ENCODE measurements at regions not wholly inside any gene's neighbourhood (a gene's known extent, or its start where the extent isn't known, plus 50 kb on each side); places are given as distances from the start of the nearest gene placed in this dataset.

GRCh38 chr9:108322326-108323098 lies 533.3 kb downstream of the ACTL7B start:
- TF ChIP-seq POLR2A (IDR thresholded peaks at IDR 0.05): no peak
- TF ChIP-seq, protein P1, sequence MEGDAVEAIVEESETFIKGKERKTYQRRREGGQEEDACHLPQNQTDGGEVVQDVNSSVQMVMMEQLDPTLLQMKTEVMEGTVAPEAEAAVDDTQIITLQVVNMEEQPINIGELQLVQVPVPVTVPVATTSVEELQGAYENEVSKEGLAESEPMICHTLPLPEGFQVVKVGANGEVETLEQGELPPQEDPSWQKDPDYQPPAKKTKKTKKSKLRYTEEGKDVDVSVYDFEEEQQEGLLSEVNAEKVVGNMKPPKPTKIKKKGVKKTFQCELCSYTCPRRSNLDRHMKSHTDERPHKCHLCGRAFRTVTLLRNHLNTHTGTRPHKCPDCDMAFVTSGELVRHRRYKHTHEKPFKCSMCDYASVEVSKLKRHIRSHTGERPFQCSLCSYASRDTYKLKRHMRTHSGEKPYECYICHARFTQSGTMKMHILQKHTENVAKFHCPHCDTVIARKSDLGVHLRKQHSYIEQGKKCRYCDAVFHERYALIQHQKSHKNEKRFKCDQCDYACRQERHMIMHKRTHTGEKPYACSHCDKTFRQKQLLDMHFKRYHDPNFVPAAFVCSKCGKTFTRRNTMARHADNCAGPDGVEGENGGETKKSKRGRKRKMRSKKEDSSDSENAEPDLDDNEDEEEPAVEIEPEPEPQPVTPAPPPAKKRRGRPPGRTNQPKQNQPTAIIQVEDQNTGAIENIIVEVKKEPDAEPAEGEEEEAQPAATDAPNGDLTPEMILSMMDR (IDR thresholded peaks at IDR 0.05): no peak
- no peak for TF ChIP-seq POLR2AphosphoS5 (IDR thresholded peaks at IDR 0.05)
- TF ChIP-seq EP300 (IDR thresholded peaks at IDR 0.05; ENCODE audit: low read depth): no peak
- intact Hi-C loops (cut with DNase I; ENCODE audit: low total_unique reads): no loop called here
- Histone ChIP-seq H3K27ac (no peak overlapping the region), H3K4me1 (no peaks in the 10 kb centered on the region), H3K9me3 (peaks cover 7 to 13% of the 10 kb centered on the region in 2 donors), H3K4me3 (no peak overlapping the region), H3K36me3 (no peaks in the 10 kb centered on the region), H3K27me3 (no peaks in the 10 kb centered on the region)
- DNase-seq: no peak
- WGBS, 2 donors (ENCODE audit: low coverage in 1 of 2): 80% methylated on average over 1 of the region's 1 CpG; no CpG with 5 or more reads in 1 of the 2 donors
- in situ Hi-C loops (cut with MboI; ENCODE audit: low pct_ligation_motif_present in 1 of 4, low pct_unique_long_range_greater_than_20kb in 1 of 4, low sequenced_read_pairs in 3 of 4): no loop called here

GRCh38 chr9:108316630-108317029 lies 539.2 kb downstream of the ACTL7B start:
- Histone ChIP-seq H3K27me3 (no peaks in the 10 kb centered on the region), H3K36me3 (no peaks in the 10 kb centered on the region), H3K9me3 (no peaks in the 10 kb centered on the region), H3K4me3 (no peak overlapping the region), H3K27ac (no peak overlapping the region), H3K4me1 (no peaks in the 10 kb centered on the region)
- in situ Hi-C loops (cut with MboI; ENCODE audit: low pct_ligation_motif_present in 1 of 4, low pct_unique_long_range_greater_than_20kb in 1 of 4, low sequenced_read_pairs in 3 of 4) (no loop called here), intact Hi-C loops (cut with DNase I; ENCODE audit: low total_unique reads) (no loop called here)
- DNase-seq: no peak
- no peak for TF ChIP-seq POLR2A (IDR thresholded peaks at IDR 0.05)
- TF ChIP-seq POLR2AphosphoS5 (IDR thresholded peaks at IDR 0.05): no peak
- no peak for TF ChIP-seq EP300 (IDR thresholded peaks at IDR 0.05; ENCODE audit: low read depth)
- TF ChIP-seq, protein P1 (IDR thresholded peaks at IDR 0.05): no peak

GRCh38 chr9:108316066-108316465 lies 539.7 kb downstream of the ACTL7B start:
- no peak for DNase-seq
- Histone ChIP-seq H3K9me3 (no peaks in the 10 kb centered on the region), H3K27me3 (no peaks in the 10 kb centered on the region), H3K27ac (no peak overlapping the region), H3K4me3 (no peak overlapping the region), H3K36me3 (no peaks in the 10 kb centered on the region), H3K4me1 (no peaks in the 10 kb centered on the region)
- TF ChIP-seq POLR2A (IDR thresholded peaks at IDR 0.05) (no peak), POLR2AphosphoS5 (IDR thresholded peaks at IDR 0.05) (no peak), EP300 (IDR thresholded peaks at IDR 0.05; ENCODE audit: low read depth) (no peak)
- TF ChIP-seq, protein P1 (IDR thresholded peaks at IDR 0.05): no peak
- in situ Hi-C loops (cut with MboI; ENCODE audit: low pct_ligation_motif_present in 1 of 4, low pct_unique_long_range_greater_than_20kb in 1 of 4, low sequenced_read_pairs in 3 of 4): no loop called here
- intact Hi-C loops (cut with DNase I; ENCODE audit: low total_unique reads): no loop called here
- WGBS, 2 donors (ENCODE audit: low coverage in 1 of 2): 58 to 72% methylated on average over 4 of the region's 4 CpGs

DNA sequence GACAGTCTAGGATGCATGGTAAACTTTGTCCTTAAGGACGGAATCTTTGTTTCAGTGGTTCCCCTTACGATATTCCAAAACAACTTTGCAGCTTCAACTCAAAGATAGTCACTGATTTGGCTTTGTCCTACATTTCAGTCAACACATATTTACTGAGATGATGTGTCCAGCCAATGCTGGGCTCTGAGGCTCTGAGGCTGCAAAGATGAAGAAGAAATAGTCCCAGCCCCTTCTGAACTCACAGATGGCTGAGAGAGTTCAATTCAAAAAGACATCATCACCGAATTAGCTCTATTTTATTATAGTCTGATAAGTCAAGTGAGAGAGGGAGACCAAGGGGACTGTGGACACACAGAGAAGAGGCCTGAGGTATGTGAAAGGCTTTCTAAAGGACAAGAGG lies 544.0 kb downstream of the ACTL7B start:
- no peaks in the 10 kb centered on the region for H3K27me3 ChIP-seq
- intact Hi-C loops (cut with DNase I; ENCODE audit: low total_unique reads) (no loop called here), in situ Hi-C loops (cut with MboI; ENCODE audit: low pct_ligation_motif_present in 1 of 4, low pct_unique_long_range_greater_than_20kb in 1 of 4, low sequenced_read_pairs in 3 of 4) (no loop called here)
- H3K9me3 ChIP-seq: no peaks in the 10 kb centered on the region
- H3K4me1 ChIP-seq: no peaks in the 10 kb centered on the region
- WGBS, 2 donors (ENCODE audit: low coverage in 1 of 2): 79 to 80% methylated on average over 3 of the region's 3 CpGs
- H3K27ac ChIP-seq: no peak overlapping the region
- TF ChIP-seq, protein P1 (IDR thresholded peaks at IDR 0.05): no peak
- TF ChIP-seq POLR2AphosphoS5 (IDR thresholded peaks at IDR 0.05) (no peak), EP300 (IDR thresholded peaks at IDR 0.05; ENCODE audit: low read depth) (no peak), POLR2A (IDR thresholded peaks at IDR 0.05) (no peak)
- no peak overlapping the region for H3K4me3 ChIP-seq
- H3K36me3 ChIP-seq: no peaks in the 10 kb centered on the region
- no peak for DNase-seq

Measured in transverse colon (tissue), 4 donors.